HL-60/S4 treated with phorbol 12-myristate 13-acetate at 8.2 ng/mL for 4 days and 3 days (cell line): ENCODE measurements at regions not wholly inside any gene's neighbourhood (a gene's known extent, or its start where the extent isn't known, plus 50 kb on each side); places are given as distances from the start of the nearest gene placed in this dataset.

ENCODE experiments used
- in situ Hi-C: fragments of 300-500 bp; cut with MboI; formaldehyde crosslinking; loops from 2 replicates; pipeline ENCODE4 v1.15.0; 2022; ENCODE audit warnings: low sequenced_read_pairs

- in situ Hi-C loops, result loop anchor here (25.0 kb wide), 1 partner anchor 243 kb away; the partner anchor contains the start of gene TCL1B
Observed at GRCh38 chr14:95444132-95445129, 72.0 kb downstream of the SYNE3 start.

GRCh38 chr14:95442633-95443021 lies 73.8 kb downstream of the SYNE3 start:
- in situ Hi-C loops, result loop anchor here (25.0 kb wide), 1 partner anchor 245 kb away; the partner anchor contains the start of gene TCL1B

DNA sequence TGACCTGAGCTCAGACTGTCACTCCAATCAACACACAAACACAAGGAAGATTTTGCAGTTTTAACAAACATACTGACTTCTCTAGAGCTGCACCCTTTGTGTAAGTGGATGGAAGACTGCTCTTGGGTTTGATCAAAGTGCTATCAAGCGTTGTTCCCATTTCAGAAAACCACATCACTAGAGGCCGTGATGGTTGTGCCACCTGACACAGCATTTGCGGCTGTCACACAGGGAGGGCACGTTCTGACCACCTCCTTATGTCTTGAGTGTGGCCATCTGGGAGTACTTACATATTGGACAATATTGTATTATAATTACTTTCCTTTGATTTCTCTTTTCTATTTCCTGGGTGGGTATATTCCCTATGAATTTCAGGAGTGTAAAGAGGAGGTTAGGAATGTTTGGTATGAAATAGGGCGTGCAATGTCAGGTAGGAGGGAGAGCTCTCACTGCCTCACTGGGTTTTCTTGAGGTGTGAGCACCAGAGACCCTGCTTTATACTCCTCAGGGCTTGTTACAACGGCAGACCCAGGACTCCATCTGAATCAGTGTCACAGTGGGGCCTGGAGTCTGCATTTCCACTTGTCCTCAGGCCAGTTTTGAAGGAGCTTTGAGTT lies 74.3 kb downstream of the SYNE3 start:
- in situ Hi-C loops, result loop anchor here (25.0 kb wide), 1 partner anchor 245 kb away; the partner anchor contains the start of gene TCL1B

DNA sequence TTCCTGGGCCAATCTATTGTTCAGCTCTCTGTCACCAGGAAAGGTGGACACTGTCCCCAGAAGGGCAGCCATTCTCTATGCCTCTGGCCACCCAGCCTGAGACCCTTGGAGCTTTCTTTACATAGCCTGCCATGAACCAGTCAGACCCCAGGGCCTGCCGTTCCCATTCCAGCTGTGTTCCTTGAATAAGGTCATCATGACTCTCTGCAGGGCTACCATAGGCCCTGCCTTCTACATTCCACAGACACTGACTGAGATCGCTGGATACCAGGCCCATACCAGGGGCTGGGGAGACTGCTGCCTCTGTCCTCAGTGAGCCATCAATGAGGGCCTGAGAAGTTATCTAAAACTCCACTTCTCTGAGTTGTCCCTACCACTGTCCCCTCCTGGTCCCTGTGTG lies 75.5 kb downstream of the SYNE3 start:
- in situ Hi-C loops, result loop anchor here (25.0 kb wide), 1 partner anchor 246 kb away; the partner anchor contains the start of gene TCL1B

- in situ Hi-C loops, result loop anchor here (25.0 kb wide), 1 partner anchor 247 kb away; the partner anchor contains the start of gene TCL1B
Observed at GRCh38 chr14:95440496-95440895, 76.0 kb downstream of the SYNE3 start.

GRCh38 chr14:95439881-95440280 lies 76.6 kb downstream of the SYNE3 start:
- in situ Hi-C loops, result loop anchor here (25.0 kb wide), 1 partner anchor 247 kb away; the partner anchor contains the start of gene TCL1B

DNA sequence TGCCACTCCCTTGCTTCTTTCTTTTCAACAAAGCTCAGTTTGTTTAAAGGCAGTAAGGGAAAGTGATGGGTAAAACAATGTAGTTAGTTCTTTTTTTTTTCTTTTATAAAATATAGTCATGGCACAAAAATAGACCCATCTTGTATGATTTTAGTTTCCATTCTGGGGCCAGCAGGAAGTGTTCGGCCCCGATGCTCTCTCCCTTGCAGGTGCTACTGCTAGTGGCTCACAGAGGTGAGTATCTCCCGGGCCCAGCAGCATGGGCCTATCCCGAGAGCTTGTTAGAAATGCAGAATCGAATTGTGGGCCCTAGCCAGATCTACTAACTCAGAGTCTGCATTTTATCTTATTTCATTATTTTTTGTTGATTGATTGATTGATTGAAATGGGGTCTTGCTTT lies 78.7 kb downstream of the SYNE3 start:
- in situ Hi-C loops, result loop anchor here (25.0 kb wide), 1 partner anchor 250 kb away; the partner anchor contains the start of gene TCL1B

DNA sequence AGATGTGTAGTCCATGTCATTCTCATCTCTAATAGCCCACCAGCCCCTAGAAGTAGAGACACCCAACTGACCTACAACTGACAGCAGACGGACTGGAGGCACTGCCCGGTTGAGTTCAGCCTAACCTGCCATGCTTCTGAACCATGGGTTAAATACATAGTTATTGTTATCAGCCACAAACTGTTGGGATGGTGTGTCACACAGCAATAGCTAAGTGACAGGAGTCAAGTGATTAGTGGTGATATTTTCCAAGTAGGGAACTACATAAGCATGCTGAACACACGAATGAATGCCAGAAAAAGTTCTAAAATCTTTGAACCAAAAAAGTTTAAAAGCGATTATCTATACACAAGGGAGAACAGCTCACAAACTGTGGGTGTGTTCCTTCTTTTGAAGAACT lies 80.1 kb downstream of the SYNE3 start:
- in situ Hi-C loops, result loop anchor here (25.0 kb wide), 1 partner anchor 251 kb away; the partner anchor contains the start of gene TCL1B

- in situ Hi-C loops, result loop anchor here (25.0 kb wide), 1 partner anchor 253 kb away; the partner anchor contains the start of gene TCL1B
Observed at GRCh38 chr14:95434121-95434520, 82.3 kb downstream of the SYNE3 start.

- in situ Hi-C loops, result loop anchor here (25.0 kb wide), 1 partner anchor 254 kb away; the partner anchor contains the start of gene TCL1B
Observed at GRCh38 chr14:95433094-95433478, 83.4 kb downstream of the SYNE3 start.

DNA sequence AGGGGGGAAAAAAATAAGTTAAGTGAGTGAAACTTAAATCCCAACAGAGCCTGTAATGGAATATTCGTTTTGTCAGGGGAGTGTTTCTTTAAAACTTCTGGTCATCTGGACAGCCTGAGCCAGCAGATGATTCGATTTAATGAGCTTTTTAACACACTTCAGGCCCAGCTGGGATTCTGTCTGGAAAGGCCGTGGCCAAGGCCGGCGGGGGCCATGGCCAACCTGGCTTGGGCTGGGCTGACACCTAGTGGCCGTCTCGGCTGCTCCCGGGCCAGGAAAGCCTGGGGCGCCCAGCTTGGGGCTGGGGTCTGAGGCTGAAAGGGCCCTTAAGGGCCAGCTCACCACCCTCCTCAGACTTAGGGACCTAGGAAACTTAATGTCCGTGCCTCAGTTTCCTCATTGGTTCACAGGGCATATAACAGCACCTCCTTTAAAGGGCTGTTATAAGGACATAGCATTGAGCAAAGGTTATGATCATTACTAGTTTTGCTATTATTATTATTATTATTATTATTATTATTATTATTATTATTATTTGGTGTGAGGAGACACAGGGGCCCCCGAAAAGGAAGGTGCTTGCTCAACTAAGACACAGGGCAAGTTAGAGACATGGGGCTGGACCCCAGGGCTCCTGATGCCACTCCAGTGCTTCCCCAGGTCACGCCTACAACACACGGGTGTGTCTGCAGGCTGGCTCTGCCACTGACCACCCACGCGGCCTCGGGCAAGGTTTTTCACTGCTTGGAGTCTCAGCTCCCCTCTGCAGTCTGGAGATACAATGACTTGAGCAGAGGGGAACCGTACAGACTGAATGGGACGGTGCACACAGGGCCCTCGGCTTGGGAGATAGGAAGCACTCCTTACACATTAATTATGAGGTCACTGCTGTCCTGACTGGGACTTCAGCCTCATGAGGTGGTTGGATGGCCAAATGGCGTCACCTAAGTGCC lies 84.0 kb downstream of the SYNE3 start:
- in situ Hi-C loops, result loop anchor here (25.0 kb wide), 1 partner anchor 255 kb away; the partner anchor contains the start of gene TCL1B

GRCh38 chr14:95431199-95432143 lies 85.0 kb downstream of the SYNE3 start:
- in situ Hi-C loops, result loop anchor here (25.0 kb wide), 1 partner anchor 256 kb away; the partner anchor contains the start of gene TCL1B

- in situ Hi-C loops, result loop anchor here (25.0 kb wide), 1 partner anchor 259 kb away; the partner anchor contains the start of gene TCL1B
Observed at GRCh38 chr14:95428557-95428956, 87.9 kb downstream of the SYNE3 start.

DNA sequence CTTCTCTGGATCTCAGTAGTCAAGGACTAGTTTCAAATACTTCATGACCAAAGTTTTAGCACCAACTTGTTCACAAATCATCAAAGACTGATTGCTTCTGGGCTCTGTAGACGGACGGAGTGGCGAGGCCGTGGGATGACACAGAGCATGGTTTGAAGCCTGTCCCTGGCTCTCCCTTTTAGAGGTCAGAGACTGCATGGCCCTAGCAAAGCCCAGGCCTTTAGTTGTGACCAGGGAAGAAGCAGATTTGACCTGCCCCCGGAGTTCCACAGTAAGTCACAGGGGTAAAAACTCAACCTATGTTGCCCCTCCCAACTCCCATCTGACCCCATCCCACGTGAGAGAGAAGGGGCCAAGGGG lies 90.4 kb downstream of the SYNE3 start:
- in situ Hi-C loops, result loop anchor here (25.0 kb wide), 1 partner anchor 261 kb away; the partner anchor contains the start of gene TCL1B

DNA sequence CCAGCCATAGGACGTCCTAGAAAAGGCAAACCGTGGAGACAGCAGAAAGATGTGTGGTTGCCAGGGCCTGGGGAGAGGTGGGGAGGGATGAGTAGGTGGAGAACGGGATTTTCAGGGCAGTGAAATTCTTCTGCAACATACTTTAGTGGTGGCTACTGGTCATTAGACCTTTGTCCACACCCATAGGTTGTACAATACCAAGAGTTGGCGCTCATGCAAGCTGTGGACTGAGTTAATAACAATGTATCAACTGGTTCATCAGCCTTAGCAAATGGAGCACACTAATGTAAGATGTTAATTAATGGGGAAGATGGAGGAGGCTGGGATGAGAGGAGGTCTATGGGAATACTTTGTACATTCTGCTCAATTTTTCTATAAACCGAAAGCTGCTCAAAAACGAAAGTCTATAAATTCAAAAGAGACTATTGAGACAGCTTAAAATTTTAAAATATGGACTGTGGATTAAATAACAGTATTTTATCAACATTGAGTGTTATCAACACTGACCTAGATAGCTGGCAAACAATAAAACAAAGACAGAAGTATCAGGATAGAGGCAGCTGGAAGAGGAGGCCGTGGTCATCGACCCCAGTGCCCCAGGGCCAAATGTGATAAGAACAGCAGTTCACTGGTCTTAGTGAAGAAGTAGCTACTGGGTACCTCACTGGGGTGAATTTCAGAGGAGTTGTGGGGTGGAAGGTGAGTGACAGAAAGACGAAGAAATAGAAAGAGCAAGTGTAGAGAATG lies 90.9 kb downstream of the SYNE3 start:
- in situ Hi-C loops, result loop anchor here (25.0 kb wide), 1 partner anchor 262 kb away; the partner anchor contains the start of gene TCL1B

DNA sequence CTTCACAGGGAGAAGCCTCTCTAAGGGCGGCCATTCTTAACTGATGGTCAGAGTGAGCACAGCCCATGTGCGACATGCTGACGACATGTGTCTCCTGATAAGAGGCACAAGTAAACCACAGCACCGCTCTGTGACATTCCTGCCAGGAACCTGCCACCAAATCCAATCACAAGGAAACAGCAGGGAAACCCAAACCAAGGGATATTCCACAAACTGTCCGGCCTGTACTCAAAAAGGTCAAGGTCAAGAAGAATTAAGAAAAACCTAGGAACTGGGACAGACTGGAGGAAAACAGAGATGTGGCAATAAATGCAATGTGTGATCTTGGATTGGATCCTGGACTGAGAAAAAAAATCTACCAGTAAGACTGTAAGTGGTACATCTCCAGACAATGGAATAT lies 91.9 kb downstream of the SYNE3 start:
- in situ Hi-C loops, result no loop called here

GRCh38 chr14:95421741-95422140 lies 94.7 kb downstream of the SYNE3 start:
- in situ Hi-C loops, result no loop called here

- in situ Hi-C loops, result no loop called here
Observed at GRCh38 chr14:95420060-95420459, 96.4 kb downstream of the SYNE3 start.
